ENCODE measurements at regions not wholly inside any gene's neighbourhood (a gene's known extent, or its start where the extent isn't known, plus 50 kb on each side); places are given as distances from the start of the nearest gene placed in this dataset.
"Not testable (repeated sequence)": the region's sequence is repeated elsewhere in the genome, so short reads cannot be mapped to it uniquely, and the experiment has no call there.

DNA sequence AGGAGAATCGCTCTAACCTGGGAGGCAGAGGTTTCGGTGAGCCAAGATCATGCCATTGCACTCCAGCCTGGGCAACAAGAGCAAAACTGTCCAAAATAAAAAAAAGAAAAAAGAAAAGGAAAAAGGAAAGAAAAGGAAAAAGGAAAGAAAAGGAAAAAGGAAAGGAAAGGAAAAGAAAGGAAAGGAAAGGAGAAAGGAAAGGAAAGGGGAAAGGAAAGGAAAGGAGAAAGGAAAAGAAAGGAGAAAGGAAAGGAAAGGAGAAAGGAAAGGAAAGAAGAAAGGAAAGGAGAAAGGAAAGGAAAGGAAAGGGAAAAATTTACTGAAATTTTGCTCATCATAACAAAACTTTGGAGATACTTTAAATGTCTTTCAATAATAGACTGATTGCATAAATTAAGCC lies 391.3 kb upstream of the GYPC start:
- no peak for DNase-seq (ENCODE audit: low spot score in 2 of 2)
- Histone ChIP-seq H3K27me3 (no peaks in the 10 kb centered on the region), H3K9me3 (no peaks in the 10 kb centered on the region), H3K4me1 (no peaks in the 10 kb centered on the region), H3K4me3 (no peak overlapping the region), H3K27ac (no peak overlapping the region), H3K36me3 (no peaks in the 10 kb centered on the region)
- intact Hi-C loops (cut with DNase I; ENCODE audit: low total_unique reads): no loop called here
- TF ChIP-seq CTCF (IDR thresholded peaks at IDR 0.05) (no peak), POLR2A (IDR thresholded peaks at IDR 0.05) (no peak), POLR2AphosphoS5 (IDR thresholded peaks at IDR 0.05) (no peak)

DNA sequence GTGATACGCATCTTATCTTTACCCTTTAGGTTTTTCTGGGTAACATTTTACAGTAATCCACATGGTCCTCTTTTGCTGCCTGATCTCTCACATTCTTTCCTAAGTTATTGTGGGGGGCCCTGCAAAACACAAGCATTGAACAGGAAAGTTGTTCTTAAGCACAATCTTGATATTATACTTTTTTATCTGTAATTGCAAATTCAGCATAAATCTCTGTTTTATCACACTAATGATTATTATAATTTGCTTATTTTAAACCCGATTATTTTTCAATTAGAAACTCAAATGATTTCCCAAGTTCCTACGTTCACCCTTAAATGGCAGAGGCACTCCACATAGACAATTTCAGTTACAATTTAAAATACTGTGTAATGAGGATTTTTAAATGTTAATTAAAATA lies 386.0 kb upstream of the GYPC start:
- intact Hi-C loops (cut with DNase I; ENCODE audit: low total_unique reads): no loop called here

GRCh38 chr2:126270587-126270986 lies 385.4 kb upstream of the GYPC start:
- no peak overlapping the region for H3K4me3 ChIP-seq
- H3K9me3 ChIP-seq: no peaks in the 10 kb centered on the region
- TF ChIP-seq POLR2AphosphoS5 (IDR thresholded peaks at IDR 0.05) (no peak), POLR2A (IDR thresholded peaks at IDR 0.05) (no peak), CTCF (IDR thresholded peaks at IDR 0.05) (no peak)
- no peaks in the 10 kb centered on the region for H3K36me3 ChIP-seq
- intact Hi-C loops (cut with DNase I; ENCODE audit: low total_unique reads): no loop called here
- H3K4me1 ChIP-seq: no peaks in the 10 kb centered on the region
- no peak for DNase-seq (ENCODE audit: low spot score in 2 of 2)
- no peak overlapping the region for H3K27ac ChIP-seq
- H3K27me3 ChIP-seq: no peaks in the 10 kb centered on the region

More for the DNA sequence above, 386.0 kb upstream of the GYPC start:
- Histone ChIP-seq H3K27ac (no peak overlapping the region), H3K36me3 (no peaks in the 10 kb centered on the region), H3K27me3 (no peaks in the 10 kb centered on the region), H3K9me3 (no peaks in the 10 kb centered on the region), H3K4me1 (no peaks in the 10 kb centered on the region), H3K4me3 (no peak overlapping the region)
- no peak for DNase-seq (ENCODE audit: low spot score in 2 of 2)
- TF ChIP-seq POLR2AphosphoS5 (IDR thresholded peaks at IDR 0.05) (no peak), POLR2A (IDR thresholded peaks at IDR 0.05) (no peak), CTCF (IDR thresholded peaks at IDR 0.05) (no peak)

DNA sequence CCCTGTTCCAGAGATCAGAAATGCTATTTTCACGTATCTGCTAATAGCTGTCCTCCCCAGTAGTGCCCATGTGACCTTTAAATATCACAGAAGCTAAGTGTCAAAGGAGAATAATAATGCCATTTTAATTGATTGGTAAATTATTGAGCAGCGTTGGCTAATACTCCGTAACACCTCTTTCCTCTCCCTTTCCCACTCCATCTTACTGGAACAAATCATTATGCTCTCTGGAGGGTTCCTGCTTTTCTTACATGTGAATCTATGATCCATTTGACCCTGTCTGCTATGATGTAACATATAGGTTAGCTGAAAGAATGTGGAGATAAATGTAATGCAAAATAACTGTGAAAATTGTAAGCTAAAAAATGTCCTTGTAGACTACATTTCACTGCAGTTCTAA lies 383.6 kb upstream of the GYPC start:
- Histone ChIP-seq H3K27me3 (no peaks in the 10 kb centered on the region), H3K4me1 (no peaks in the 10 kb centered on the region), H3K27ac (no peak overlapping the region), H3K9me3 (no peaks in the 10 kb centered on the region), H3K4me3 (no peak overlapping the region), H3K36me3 (no peaks in the 10 kb centered on the region)
- DNase-seq (ENCODE audit: low spot score in 2 of 2): no peak
- no peak for TF ChIP-seq POLR2AphosphoS5 (IDR thresholded peaks at IDR 0.05)
- no peak for TF ChIP-seq CTCF (IDR thresholded peaks at IDR 0.05)
- no peak for TF ChIP-seq POLR2A (IDR thresholded peaks at IDR 0.05)
- intact Hi-C loops (cut with DNase I; ENCODE audit: low total_unique reads): no loop called here

- DNase-seq (ENCODE audit: low spot score in 2 of 2): no peak
- H3K36me3 ChIP-seq: no peaks in the 10 kb centered on the region
- H3K27me3 ChIP-seq: no peaks in the 10 kb centered on the region
- H3K4me1 ChIP-seq: no peaks in the 10 kb centered on the region
- no peaks in the 10 kb centered on the region for H3K9me3 ChIP-seq
- intact Hi-C loops (cut with DNase I; ENCODE audit: low total_unique reads): no loop called here
- TF ChIP-seq POLR2A (IDR thresholded peaks at IDR 0.05): no peak
- no peak for TF ChIP-seq POLR2AphosphoS5 (IDR thresholded peaks at IDR 0.05)
- TF ChIP-seq CTCF (IDR thresholded peaks at IDR 0.05): no peak
- no peak overlapping the region for H3K4me3 ChIP-seq
- H3K27ac ChIP-seq: no peak overlapping the region
Observed at GRCh38 chr2:126275098-126275497, 380.9 kb upstream of the GYPC start.

GRCh38 chr2:126276268-126276667 lies 379.7 kb upstream of the GYPC start:
- H3K9me3 ChIP-seq; intact Hi-C loops (cut with DNase I; ENCODE audit: low total_unique reads); H3K4me1 ChIP-seq; H3K36me3 ChIP-seq; H3K27ac ChIP-seq; H3K27me3 ChIP-seq; DNase-seq (ENCODE audit: low spot score in 2 of 2); H3K4me3 ChIP-seq: not testable (repeated sequence)
